GM23338 (cell line): ENCODE measurements at regions not wholly inside any gene's neighbourhood (a gene's known extent, or its start where the extent isn't known, plus 50 kb on each side); places are given as distances from the start of the nearest gene placed in this dataset.

Experiments
- ATAC-seq: fragments of 200-7000 bp; cut with Tn5 transposase; 3 replicates; pipeline ENCODE4 v1.9.1; 2020
- DNase-seq: peaks from one replicate; pipeline ENCODE4 v3.0.0-alpha.2; 2015; ENCODE audit warnings: low spot score
- H2AFZ ChIP-seq: fragments of 200-600 bp; sonication (generic); 2 replicates; pipeline ENCODE4 v1.8.0; 2016; ENCODE audit warnings: antibody characterized with exemption, mild to moderate bottlenecking, moderate library complexity
- H3F3A ChIP-seq: fragments of 200-600 bp; sonication (generic); replicated peaks from 2 replicates; pipeline ENCODE4 v1.8.0; 2017; ENCODE audit warnings: antibody characterized with exemption, mixed run types, low read depth
- H3K27ac ChIP-seq: fragments of 200-600 bp; sonication (generic); 2 replicates; pipeline ENCODE4 v1.6.1; 2016; ENCODE audit warnings: low read depth
- H3K27me3 ChIP-seq: fragments of 200-600 bp; sonication (generic); 2 replicates; pipeline ENCODE4 v1.8.0; 2016; ENCODE audit warnings: mild to moderate bottlenecking, mixed run types, moderate library complexity; ENCODE audit not compliant: insufficient read depth
- H3K36me3 ChIP-seq: fragments of 200-600 bp; sonication (generic); 2 replicates; pipeline ENCODE4 v1.8.0; 2016; ENCODE audit warnings: mild to moderate bottlenecking; ENCODE audit not compliant: insufficient read depth
- H3K4me1 ChIP-seq: fragments of 200-600 bp; sonication (generic); 2 replicates; pipeline ENCODE4 v1.8.0; 2016; ENCODE audit warnings: mild to moderate bottlenecking, moderate library complexity; ENCODE audit not compliant: insufficient read depth
- H3K4me2 ChIP-seq: fragments of 200-600 bp; sonication (generic); 2 replicates; pipeline ENCODE4 v1.7.1; 2017; ENCODE audit warnings: mixed run types
- H3K4me3 ChIP-seq: fragments of 200-600 bp; sonication (generic); 2 replicates; pipeline ENCODE4 v1.6.1; 2016; ENCODE audit warnings: mixed run types
- H3K79me2 ChIP-seq: fragments of 200-600 bp; sonication (generic); replicated peaks from 2 replicates; pipeline ENCODE4 v1.8.0; 2017; ENCODE audit warnings: mild to moderate bottlenecking; ENCODE audit not compliant: insufficient read depth
- H3K9me2 ChIP-seq: fragments of 200-600 bp; sonication (generic); 2 replicates; pipeline ENCODE4 v1.8.0; 2017; ENCODE audit not compliant: insufficient read depth
- H4K20me1 ChIP-seq: fragments of 200-600 bp; sonication (generic); replicated peaks from 2 replicates; pipeline ENCODE4 v1.8.0; 2017; ENCODE audit warnings: mild to moderate bottlenecking; ENCODE audit not compliant: insufficient read depth
- H3K27ac Mint-ChIP-seq: 2 replicates; pipeline ENCODE4 v1.8.0; 2020; ENCODE audit warnings: inconsistent platforms, mild to moderate bottlenecking, moderate library complexity, mixed read lengths
- H3K27me3 Mint-ChIP-seq: 3 replicates; pipeline ENCODE4 v1.8.0; 2022; ENCODE audit warnings: low read depth, mild to moderate bottlenecking, moderate library complexity, mixed read lengths, inconsistent platforms; ENCODE audit not compliant: insufficient read depth, poor library complexity
- H3K36me3 Mint-ChIP-seq: 3 replicates; pipeline ENCODE4 v1.8.0; 2021; ENCODE audit warnings: low read depth, mild to moderate bottlenecking, inconsistent platforms, moderate library complexity, mixed read lengths
- H3K4me1 Mint-ChIP-seq: 3 replicates; pipeline ENCODE4 v1.8.0; 2020; ENCODE audit warnings: mild to moderate bottlenecking, inconsistent platforms, mixed read lengths
- H3K4me3 Mint-ChIP-seq: 3 replicates; pipeline ENCODE4 v1.8.0; 2021; ENCODE audit warnings: moderate library complexity, mild to moderate bottlenecking, inconsistent platforms, mixed read lengths
- H3K9me3 Mint-ChIP-seq: 3 replicates; pipeline ENCODE4 v1.8.0; 2020; ENCODE audit warnings: moderate library complexity, mild to moderate bottlenecking, inconsistent platforms, mixed read lengths
- CREB1 ChIP-seq: fragments of 250-450 bp; sonication (Bioruptor Pico); IDR thresholded peaks from 2 replicates; pipeline ENCODE4 v1.5.0; 2020; ENCODE audit warnings: low read depth, mild to moderate bottlenecking, moderate library complexity
- CTCF ChIP-seq, 2 experiments: fragments of 200-600 bp in 1 of 2; sonication (generic) in 1 of 2; conservative IDR thresholded peaks; 2 replicates each; pipeline versions ENCODE4 v1.5.1 to v1.6.1; 2016 to 2017; ENCODE audit warnings: antibody characterized with exemption in 2 of 2, low read depth in 2 of 2, mild to moderate bottlenecking in 2 of 2, moderate library complexity in 1 of 2
- EZH2 ChIP-seq: fragments of 200-600 bp; sonication (generic); IDR thresholded peaks from one replicate; pipeline ENCODE4 v1.8.0; 2017; ENCODE audit warnings: antibody characterized with exemption, mild to moderate bottlenecking, low read depth; ENCODE audit not compliant: unreplicated experiment
- JUNB ChIP-seq: IDR thresholded peaks from one replicate; pipeline ENCODE4 v1.6.1; 2016; ENCODE audit warnings: antibody characterized with exemption; ENCODE audit not compliant: unreplicated experiment
- NANOG ChIP-seq: IDR thresholded peaks from 2 replicates; pipeline ENCODE4 v1.6.1; 2016; ENCODE audit warnings: antibody characterized with exemption, borderline replicate concordance
- POLR2AphosphoS5 ChIP-seq: IDR thresholded peaks from 2 replicates; pipeline ENCODE4 v1.6.1; 2016; ENCODE audit warnings: antibody characterized with exemption, low read depth
- STAT1 ChIP-seq: IDR thresholded peaks from one replicate; pipeline ENCODE4 v1.6.1; 2016; ENCODE audit warnings: antibody characterized with exemption; ENCODE audit not compliant: unreplicated experiment
- ZNF114 ChIP-seq: fragments of 250-450 bp; sonication (Bioruptor Pico); IDR thresholded peaks from 2 replicates; pipeline ENCODE4 v1.5.0; 2020; ENCODE audit warnings: mild to moderate bottlenecking, moderate library complexity
- ZNF331 ChIP-seq: fragments of 250-450 bp; sonication (Bioruptor Pico); IDR thresholded peaks from 2 replicates; pipeline ENCODE4 v1.5.0; 2020; ENCODE audit warnings: low read depth, mild to moderate bottlenecking, moderate library complexity
- TF ChIP-seq, protein P1 (sequence below): fragments of 250-450 bp; sonication (Bioruptor Pico); IDR thresholded peaks from 2 replicates; pipeline ENCODE4 v1.5.0; 2020; ENCODE audit warnings: mild to moderate bottlenecking, moderate library complexity

DNA sequence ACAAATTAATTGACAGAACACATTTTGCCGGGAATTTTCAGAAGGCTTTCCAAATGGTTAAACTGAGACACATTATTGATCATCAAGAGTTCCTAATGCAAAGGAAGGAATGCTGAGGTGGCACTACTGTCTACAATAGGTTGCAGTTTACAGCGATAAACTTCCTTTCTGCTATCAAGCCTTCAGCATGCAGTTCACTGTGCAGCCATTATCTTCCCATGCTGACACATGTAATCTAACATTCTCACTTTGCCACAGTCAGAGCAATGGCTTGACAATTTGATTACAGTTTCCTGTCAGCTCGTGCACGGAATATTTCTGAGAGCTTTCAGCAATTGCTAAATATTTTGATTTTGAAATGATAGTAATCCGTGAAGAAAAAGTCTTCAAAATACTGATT, 166.9 kb upstream of the PRMT6 start (continued):
- TF ChIP-seq, protein P1, sequence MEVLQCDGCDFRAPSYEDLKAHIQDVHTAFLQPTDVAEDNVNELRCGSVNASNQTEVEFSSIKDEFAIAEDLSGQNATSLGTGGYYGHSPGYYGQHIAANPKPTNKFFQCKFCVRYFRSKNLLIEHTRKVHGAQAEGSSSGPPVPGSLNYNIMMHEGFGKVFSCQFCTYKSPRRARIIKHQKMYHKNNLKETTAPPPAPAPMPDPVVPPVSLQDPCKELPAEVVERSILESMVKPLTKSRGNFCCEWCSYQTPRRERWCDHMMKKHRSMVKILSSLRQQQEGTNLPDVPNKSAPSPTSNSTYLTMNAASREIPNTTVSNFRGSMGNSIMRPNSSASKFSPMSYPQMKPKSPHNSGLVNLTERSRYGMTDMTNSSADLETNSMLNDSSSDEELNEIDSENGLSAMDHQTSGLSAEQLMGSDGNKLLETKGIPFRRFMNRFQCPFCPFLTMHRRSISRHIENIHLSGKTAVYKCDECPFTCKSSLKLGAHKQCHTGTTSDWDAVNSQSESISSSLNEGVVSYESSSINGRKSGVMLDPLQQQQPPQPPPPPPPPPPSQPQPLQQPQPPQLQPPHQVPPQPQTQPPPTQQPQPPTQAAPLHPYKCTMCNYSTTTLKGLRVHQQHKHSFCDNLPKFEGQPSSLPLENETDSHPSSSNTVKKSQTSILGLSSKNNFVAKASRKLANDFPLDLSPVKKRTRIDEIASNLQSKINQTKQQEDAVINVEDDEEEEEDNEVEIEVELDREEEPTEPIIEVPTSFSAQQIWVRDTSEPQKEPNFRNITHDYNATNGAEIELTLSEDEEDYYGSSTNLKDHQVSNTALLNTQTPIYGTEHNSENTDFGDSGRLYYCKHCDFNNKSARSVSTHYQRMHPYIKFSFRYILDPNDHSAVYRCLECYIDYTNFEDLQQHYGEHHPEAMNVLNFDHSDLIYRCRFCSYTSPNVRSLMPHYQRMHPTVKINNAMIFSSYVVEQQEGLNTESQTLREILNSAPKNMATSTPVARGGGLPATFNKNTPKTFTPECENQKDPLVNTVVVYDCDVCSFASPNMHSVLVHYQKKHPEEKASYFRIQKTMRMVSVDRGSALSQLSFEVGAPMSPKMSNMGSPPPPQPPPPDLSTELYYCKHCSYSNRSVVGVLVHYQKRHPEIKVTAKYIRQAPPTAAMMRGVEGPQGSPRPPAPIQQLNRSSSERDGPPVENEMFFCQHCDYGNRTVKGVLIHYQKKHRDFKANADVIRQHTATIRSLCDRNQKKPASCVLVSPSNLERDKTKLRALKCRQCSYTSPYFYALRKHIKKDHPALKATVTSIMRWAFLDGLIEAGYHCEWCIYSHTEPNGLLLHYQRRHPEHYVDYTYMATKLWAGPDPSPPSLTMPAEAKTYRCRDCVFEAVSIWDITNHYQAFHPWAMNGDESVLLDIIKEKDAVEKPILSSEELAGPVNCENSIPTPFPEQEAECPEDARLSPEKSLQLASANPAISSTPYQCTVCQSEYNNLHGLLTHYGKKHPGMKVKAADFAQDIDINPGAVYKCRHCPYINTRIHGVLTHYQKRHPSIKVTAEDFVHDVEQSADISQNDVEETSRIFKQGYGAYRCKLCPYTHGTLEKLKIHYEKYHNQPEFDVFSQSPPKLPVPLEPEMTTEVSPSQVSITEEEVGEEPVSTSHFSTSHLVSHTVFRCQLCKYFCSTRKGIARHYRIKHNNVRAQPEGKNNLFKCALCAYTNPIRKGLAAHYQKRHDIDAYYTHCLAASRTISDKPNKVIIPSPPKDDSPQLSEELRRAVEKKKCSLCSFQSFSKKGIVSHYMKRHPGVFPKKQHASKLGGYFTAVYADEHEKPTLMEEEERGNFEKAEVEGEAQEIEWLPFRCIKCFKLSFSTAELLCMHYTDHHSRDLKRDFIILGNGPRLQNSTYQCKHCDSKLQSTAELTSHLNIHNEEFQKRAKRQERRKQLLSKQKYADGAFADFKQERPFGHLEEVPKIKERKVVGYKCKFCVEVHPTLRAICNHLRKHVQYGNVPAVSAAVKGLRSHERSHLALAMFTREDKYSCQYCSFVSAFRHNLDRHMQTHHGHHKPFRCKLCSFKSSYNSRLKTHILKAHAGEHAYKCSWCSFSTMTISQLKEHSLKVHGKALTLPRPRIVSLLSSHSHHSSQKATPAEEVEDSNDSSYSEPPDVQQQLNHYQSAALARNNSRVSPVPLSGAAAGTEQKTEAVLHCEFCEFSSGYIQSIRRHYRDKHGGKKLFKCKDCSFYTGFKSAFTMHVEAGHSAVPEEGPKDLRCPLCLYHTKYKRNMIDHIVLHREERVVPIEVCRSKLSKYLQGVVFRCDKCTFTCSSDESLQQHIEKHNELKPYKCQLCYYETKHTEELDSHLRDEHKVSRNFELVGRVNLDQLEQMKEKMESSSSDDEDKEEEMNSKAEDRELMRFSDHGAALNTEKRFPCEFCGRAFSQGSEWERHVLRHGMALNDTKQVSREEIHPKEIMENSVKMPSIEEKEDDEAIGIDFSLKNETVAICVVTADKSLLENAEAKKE (CRISPR knock-in tag), result no peak
- TF ChIP-seq JUNB, result no peak
- TF ChIP-seq POLR2AphosphoS5, result no peak
- no peak for TF ChIP-seq CTCF (conservative IDR thresholded peaks at IDR 0.05; ENCODE audit: low read depth in 2 of 2)
- TF ChIP-seq ZNF114 (CRISPR knock-in tag), result no peak
- TF ChIP-seq CREB1, result no peak

GRCh38 chr1:106897976-106898375, 158.5 kb upstream of the PRMT6 start:
- Mint-ChIP-seq H3K27ac (no peak overlapping the region), H3K4me3 (no peak overlapping the region), H3K36me3 (no peaks in the 10 kb centered on the region), H3K9me3 (no peaks in the 10 kb centered on the region), H3K27me3 (no peaks in the 10 kb centered on the region), H3K4me1 (no peaks in the 10 kb centered on the region)
- Histone ChIP-seq H3K36me3 (no peaks in the 10 kb centered on the region), H3F3A (no peaks in the 10 kb centered on the region), H4K20me1 (no peaks in the 10 kb centered on the region), H3K4me3 (no peak overlapping the region), H3K27me3 (no peaks in the 10 kb centered on the region), H3K9me2 (no peaks in the 10 kb centered on the region), H2AFZ (no peak overlapping the region), H3K27ac (no peak overlapping the region), H3K79me2 (no peaks in the 10 kb centered on the region), H3K4me1 (no peaks in the 10 kb centered on the region), H3K4me2 (no peak overlapping the region)
- ATAC-seq (no peak), DNase-seq (no peak)
- no peak for TF ChIP-seq NANOG
- TF ChIP-seq EZH2, result no peak
- no peak for TF ChIP-seq ZNF331 (CRISPR knock-in tag)
- no peak for TF ChIP-seq ZNF114 (CRISPR knock-in tag)
- TF ChIP-seq, protein P1 (CRISPR knock-in tag), result no peak
- no peak for TF ChIP-seq STAT1
